NOMO-1 (cell line): ENCODE measurements at regions not wholly inside any gene's neighbourhood (a gene's known extent, or its start where the extent isn't known, plus 50 kb on each side); places are given as distances from the start of the nearest gene placed in this dataset.

ENCODE experiments used
- DNase-seq, 2 experiments: peaks; one replicate each; lab custom pipeline; 2025; ENCODE audit not compliant: unreplicated experiment in 2 of 2; lab: John Stamatoyannopoulos, UW

- DNase-seq = peak; percentile 16 to 21
Measured at GRCh38 chr3:46114323-46114988, 87.2 kb upstream of the XCR1 start.

GRCh38 chr3:46113608-46114007 lies 86.3 kb upstream of the XCR1 start:
- no peak for DNase-seq

GRCh38 chr3:46112984-46113383 lies 85.7 kb upstream of the XCR1 start:
- no peak for DNase-seq

GRCh38 chr3:46112296-46112695 lies 85.0 kb upstream of the XCR1 start:
- DNase-seq = no peak

GRCh38 chr3:46110701-46111493 lies 83.6 kb upstream of the XCR1 start:
- peak; percentile 93 to 99 for DNase-seq

GRCh38 chr3:46107682-46108081 lies 80.4 kb upstream of the XCR1 start:
- no peak for DNase-seq

GRCh38 chr3:46105306-46105919 lies 78.1 kb upstream of the XCR1 start:
- DNase-seq = no peak

- no peak for DNase-seq
Measured at GRCh38 chr3:46104706-46105105, 77.4 kb upstream of the XCR1 start.

- DNase-seq = no peak
Measured at GRCh38 chr3:46102780-46103130, 75.5 kb upstream of the XCR1 start.

- peak; percentile 50 to 62 for DNase-seq
Measured at GRCh38 chr3:46102059-46102779, 74.9 kb upstream of the XCR1 start.

GRCh38 chr3:46100812-46101211 lies 73.5 kb upstream of the XCR1 start:
- DNase-seq = peak; percentile 89 to 94

GRCh38 chr3:46098319-46098761 lies 71.1 kb upstream of the XCR1 start:
- peak; percentile 93 to 96 for DNase-seq

GRCh38 chr3:46097691-46098241 lies 70.5 kb upstream of the XCR1 start:
- DNase-seq = peak; percentile 81 to 91

- DNase-seq = no peak
Measured at GRCh38 chr3:46096781-46097180, 69.5 kb upstream of the XCR1 start.

- DNase-seq = no peak
Measured at GRCh38 chr3:46096336-46096735, 69.1 kb upstream of the XCR1 start.

GRCh38 chr3:46095307-46095706 lies 68.0 kb upstream of the XCR1 start:
- peak; percentile 80 to 97 for DNase-seq

GRCh38 chr3:46094506-46094905 lies 67.2 kb upstream of the XCR1 start:
- no peak for DNase-seq

- no peak for DNase-seq
Measured at GRCh38 chr3:46093966-46094365, 66.7 kb upstream of the XCR1 start.

GRCh38 chr3:46093327-46093942 lies 66.2 kb upstream of the XCR1 start:
- DNase-seq = no peak

- peak in 1 of 2 experiments; percentile 27 for DNase-seq
Measured at GRCh38 chr3:46092702-46093080, 65.4 kb upstream of the XCR1 start.
